Fibroblast of peridontal ligament (primary cell): ENCODE measurements at regions not wholly inside any gene's neighbourhood (a gene's known extent, or its start where the extent isn't known, plus 50 kb on each side); places are given as distances from the start of the nearest gene placed in this dataset.

Experiments
- DNase-seq: peaks from one replicate; pipeline ENCODE4 v3.0.0-alpha.2; 2010; ENCODE audit errors: extremely low read depth

GRCh38 chr13:106041445-106041844 lies 494.0 kb downstream of the EFNB2 start:
- no peak for DNase-seq

- DNase-seq = peak; percentile 84
Measured at GRCh38 chr13:106038752-106039151, 496.7 kb downstream of the EFNB2 start.

GRCh38 chr13:106036870-106037269 lies 498.6 kb downstream of the EFNB2 start:
- DNase-seq = no peak

- DNase-seq = no peak
Measured at GRCh38 chr13:106034201-106034600, 501.3 kb downstream of the EFNB2 start.

GRCh38 chr13:106033659-106034058 lies 501.8 kb downstream of the EFNB2 start:
- DNase-seq = peak; percentile 83

GRCh38 chr13:106032441-106032840 lies 503.0 kb downstream of the EFNB2 start:
- no peak for DNase-seq

- no peak for DNase-seq
Measured at GRCh38 chr13:106029676-106030290, 505.7 kb downstream of the EFNB2 start.

GRCh38 chr13:106028911-106029310 lies 506.6 kb downstream of the EFNB2 start:
- no peak for DNase-seq

GRCh38 chr13:106011600-106011999 lies 523.9 kb downstream of the EFNB2 start:
- no peak for DNase-seq

- no peak for DNase-seq
Measured at GRCh38 chr13:106010836-106011235, 524.6 kb downstream of the EFNB2 start.

GRCh38 chr13:106008540-106008939 lies 526.9 kb downstream of the EFNB2 start:
- DNase-seq = no peak

GRCh38 chr13:106007156-106007555 lies 528.3 kb downstream of the EFNB2 start:
- no peak for DNase-seq

GRCh38 chr13:106003651-106004050 lies 531.8 kb downstream of the EFNB2 start:
- DNase-seq = no peak

- DNase-seq = no peak
Measured at GRCh38 chr13:106001443-106001842, 534.0 kb downstream of the EFNB2 start.

- no peak for DNase-seq
Measured at GRCh38 chr13:105997581-105998550, 537.6 kb downstream of the EFNB2 start.

- no peak for DNase-seq
Measured at GRCh38 chr13:105996391-105997025, 539.0 kb downstream of the EFNB2 start.

- DNase-seq = no peak
Measured at GRCh38 chr13:105994340-105994739, 541.1 kb downstream of the EFNB2 start.

- DNase-seq = peak; percentile 77
Measured at GRCh38 chr13:105991622-105992277, 543.7 kb downstream of the EFNB2 start.

- DNase-seq = no peak
Measured at GRCh38 chr13:105991131-105991530, 544.3 kb downstream of the EFNB2 start.

- DNase-seq = peak; percentile 21
Measured at GRCh38 chr13:105990256-105990958, 545.1 kb downstream of the EFNB2 start.

GRCh38 chr13:105984646-105985045 lies 550.8 kb downstream of the EFNB2 start:
- DNase-seq = no peak
